ENCODE measurements at regions not wholly inside any gene's neighbourhood (a gene's known extent, or its start where the extent isn't known, plus 50 kb on each side); places are given as distances from the start of the nearest gene placed in this dataset.
A peak's percentile ranks its signal among the peaks of the same experiment; 100 is the strongest.
"Not testable (repeated sequence)": the region's sequence is repeated elsewhere in the genome, so short reads cannot be mapped to it uniquely, and the experiment has no call there.

DNA sequence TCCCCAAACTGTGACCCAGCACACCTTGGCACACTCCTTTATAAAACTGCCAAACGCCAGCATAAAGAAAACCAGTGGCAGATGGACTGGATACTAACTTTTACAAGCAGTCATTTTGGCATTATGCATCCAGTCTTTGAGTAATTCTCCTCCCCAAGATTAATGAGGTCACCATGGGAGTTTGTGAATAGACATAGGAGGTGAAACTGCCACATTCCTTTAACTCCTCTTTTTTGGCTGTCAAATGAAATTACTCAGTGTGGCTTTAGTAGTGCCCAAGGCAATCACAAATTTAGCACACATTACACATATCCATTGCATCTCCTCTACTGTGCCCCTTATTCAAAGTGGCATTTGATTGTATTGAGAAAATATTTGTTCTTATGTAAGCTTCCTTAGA, 315.3 kb upstream of the FGF13 start:
- DNase-seq (ENCODE audit: low spot score): peak; percentile 5

- no peak for DNase-seq (ENCODE audit: low spot score)
These were observed 314.9 kb upstream of the FGF13 start for GRCh38 chrX:139026406-139026805.

GRCh38 chrX:139025816-139026215, 314.3 kb upstream of the FGF13 start:
- DNase-seq (ENCODE audit: low spot score): no peak

DNA sequence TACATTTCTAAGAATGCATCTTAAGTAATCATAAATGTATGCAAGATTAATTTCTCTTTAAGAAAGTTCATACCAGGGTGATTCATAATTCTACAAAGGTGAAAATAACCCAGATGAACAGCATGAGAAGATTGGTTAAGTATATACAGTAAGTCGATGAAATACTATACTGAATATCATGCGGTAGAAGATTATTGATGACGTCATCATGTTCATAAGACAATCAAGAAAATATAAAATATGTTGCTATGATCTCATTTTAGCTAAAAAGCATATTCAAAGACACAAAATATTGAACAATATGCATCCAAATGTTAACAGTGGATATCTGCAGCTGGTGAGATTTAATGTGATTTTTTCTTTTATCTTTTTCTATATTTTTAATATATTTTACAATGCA, 312.0 kb upstream of the FGF13 start:
- no peak for DNase-seq (ENCODE audit: low spot score)

- no peak for DNase-seq (ENCODE audit: low spot score)
These were observed 309.3 kb upstream of the FGF13 start for GRCh38 chrX:139020801-139021200.

GRCh38 chrX:139018436-139018835, 306.9 kb upstream of the FGF13 start:
- DNase-seq (ENCODE audit: low spot score): no peak

DNA sequence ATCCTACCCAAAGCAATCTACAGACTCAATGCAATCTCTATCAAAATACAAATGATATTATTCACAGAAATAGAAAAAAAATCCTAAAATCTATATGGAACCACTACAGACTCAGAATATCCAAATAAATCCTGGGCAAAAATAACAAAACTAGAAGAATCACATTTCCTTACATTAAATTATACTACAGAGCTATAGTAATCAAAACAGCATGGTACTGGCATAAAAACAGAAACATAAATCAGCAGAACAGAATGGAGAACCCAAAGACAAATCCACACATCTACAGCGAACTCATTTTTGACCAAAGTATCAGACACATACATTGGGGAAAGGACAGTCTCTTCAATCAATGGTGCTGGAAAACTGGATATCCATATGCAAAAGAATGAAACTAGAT, 304.1 kb upstream of the FGF13 start:
- DNase-seq (ENCODE audit: low spot score): no peak

GRCh38 chrX:139008185-139008584, 296.7 kb upstream of the FGF13 start:
- DNase-seq (ENCODE audit: low spot score): no peak

DNA sequence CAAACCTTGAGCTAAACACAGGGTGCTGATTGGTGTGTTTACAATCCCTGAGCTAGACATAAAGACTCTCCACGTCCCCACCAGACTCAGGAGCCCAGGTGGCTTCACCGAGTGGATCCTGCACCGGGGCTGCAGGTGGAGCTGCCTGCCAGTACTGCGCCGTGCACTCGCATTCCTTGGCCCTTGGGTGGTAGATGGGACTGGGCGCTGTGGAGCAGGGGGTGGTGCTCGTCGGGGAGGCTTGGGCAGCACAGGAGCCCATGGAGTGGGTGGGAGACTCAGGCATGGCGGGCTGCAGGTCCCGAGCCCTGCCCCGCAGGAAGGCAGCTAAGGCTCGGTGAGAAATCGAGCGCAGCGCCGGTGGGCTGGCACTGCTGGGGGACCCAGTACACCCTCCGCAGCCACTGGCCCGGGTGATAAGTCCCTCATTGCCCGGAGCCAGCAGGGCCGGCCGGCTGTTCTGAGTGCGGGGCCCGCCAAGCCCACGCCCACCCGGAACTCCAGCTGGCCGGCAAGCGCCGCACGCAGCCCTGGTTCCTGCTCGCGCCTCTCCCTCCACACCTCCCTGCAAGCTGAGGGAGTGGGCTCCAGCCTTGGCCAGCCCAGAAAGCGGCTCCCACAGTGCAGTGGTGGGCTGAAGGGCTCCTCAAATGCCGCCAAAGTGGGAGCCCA, 292.5 kb upstream of the FGF13 start:
- DNase-seq (ENCODE audit: low spot score): not testable (repeated sequence)

- no peak for DNase-seq (ENCODE audit: low spot score)
These were observed 290.8 kb upstream of the FGF13 start for GRCh38 chrX:139002319-139002718.

GRCh38 chrX:138996268-138996667, 284.8 kb upstream of the FGF13 start:
- DNase-seq (ENCODE audit: low spot score): no peak

DNA sequence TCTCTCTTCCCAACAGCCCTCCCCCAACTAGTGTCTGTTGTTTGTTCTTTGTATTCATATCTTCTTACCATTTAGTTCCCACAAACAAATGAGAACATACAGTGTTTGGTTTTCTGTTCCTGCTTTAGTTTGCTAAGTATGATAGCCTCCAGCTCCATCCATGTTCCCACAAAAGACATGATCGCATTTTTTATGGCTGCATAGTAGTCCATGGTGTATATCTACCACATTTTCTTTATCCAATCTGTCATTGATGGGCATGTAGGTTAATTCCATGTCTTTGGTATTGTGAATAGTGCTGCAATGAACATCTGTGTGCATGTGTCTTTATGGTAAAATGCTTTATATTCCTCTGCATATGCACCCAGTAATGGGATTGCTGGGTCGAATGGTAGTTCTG, 283.9 kb upstream of the FGF13 start:
- no peak for DNase-seq (ENCODE audit: low spot score)

DNA sequence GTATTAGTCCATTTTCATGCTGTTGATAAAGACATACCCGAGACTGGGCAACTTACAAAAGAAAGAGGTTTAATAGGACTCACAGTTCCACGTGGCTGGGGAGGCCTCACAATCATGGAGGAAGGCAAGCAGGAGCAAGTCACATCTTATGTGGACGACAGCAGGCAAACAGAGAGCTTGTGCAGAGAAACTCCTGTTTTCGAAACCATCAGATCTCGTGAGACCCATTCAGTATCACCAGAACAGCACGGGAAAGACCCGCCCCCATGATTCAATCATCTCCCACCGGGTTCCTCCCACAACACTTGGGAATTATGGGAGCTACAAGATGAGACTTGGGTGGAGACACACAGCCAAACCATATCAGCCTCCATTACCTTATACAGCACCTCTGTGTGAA, 278.9 kb upstream of the FGF13 start:
- DNase-seq (ENCODE audit: low spot score): not testable (repeated sequence)

GRCh38 chrX:138986866-138987265, 275.3 kb upstream of the FGF13 start:
- DNase-seq (ENCODE audit: low spot score): peak; percentile 6

- DNase-seq (ENCODE audit: low spot score): peak; percentile 56
These were observed 274.7 kb upstream of the FGF13 start for GRCh38 chrX:138986235-138986634.

DNA sequence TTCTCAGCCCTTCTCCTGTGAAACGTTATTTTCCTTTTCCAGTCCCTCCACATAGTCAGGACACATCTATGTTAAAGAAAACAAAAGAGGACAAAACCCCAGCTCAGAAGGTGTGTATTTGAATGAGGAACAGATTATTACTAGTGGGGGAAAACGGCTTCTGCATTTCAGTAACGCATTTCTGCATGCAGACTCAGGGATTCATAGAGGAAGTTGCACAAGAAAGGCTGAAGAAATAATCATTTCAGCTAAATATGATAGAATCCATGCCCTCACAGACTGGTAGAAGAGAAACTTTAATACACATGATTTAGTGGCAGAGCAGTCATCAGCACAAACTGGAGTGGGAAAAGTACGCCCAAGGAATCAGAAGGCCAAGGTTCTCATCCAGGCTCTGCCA, 270.8 kb upstream of the FGF13 start:
- no peak for DNase-seq (ENCODE audit: low spot score)

DNA sequence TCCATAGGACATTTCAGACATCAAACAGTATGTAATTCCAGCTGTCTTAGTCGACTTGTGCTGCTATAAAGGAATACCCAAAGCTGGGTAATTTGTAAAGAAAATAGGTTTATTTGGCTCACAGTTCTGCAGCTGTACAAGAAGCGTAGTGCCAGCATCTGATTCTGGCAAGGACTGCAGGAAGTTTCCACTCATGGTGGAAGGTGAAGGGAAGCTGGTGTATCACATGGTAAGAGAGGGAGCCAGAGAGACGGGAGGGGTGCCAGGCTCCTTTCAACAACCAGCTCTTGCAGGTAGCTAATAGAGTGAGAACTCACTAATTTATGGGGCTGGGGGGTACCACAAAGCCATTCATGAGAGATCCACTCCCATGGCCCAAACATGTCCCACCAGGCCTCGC, 253.0 kb upstream of the FGF13 start:
- DNase-seq (ENCODE audit: low spot score): no peak

- not testable (repeated sequence) for DNase-seq (ENCODE audit: low spot score)
These were observed 250.9 kb upstream of the FGF13 start for GRCh38 chrX:138962419-138962818.

DNA sequence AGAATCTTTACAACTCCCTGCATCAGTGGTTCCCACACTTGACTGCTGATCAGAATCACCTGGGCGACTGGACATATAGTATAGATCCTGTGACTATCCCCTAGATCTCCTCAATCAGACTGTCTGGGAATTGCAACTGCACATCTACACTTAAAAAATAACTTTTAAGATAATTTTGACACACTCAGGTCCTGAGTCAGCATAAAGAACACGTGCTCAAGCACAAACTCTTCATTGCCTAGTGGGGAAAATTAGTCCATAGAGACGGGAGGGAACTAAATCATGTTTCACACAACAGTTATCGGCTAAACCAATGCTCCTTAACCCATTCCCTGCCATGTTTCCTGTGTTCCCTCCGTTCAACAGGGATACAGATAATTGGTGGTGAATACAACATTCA, 243.5 kb upstream of the FGF13 start:
- DNase-seq (ENCODE audit: low spot score): no peak

DNA sequence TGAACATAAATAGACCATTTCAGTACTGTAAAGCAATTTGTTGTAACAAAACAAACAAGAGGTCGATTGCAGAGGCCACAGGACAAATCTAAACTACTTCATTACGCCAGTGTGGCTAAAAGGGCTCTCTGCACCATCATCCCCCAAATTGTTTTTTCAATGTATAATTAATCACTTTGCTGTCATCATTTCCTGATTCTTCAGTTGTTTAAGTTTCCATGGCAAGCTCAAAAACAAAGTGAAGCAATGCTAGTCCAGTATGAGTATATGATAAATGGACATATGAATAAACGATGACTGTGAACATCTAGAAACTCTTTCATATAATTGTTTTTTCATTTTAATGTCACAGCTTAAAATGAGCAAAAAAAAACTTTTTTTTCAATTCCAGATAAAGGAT, 235.4 kb upstream of the FGF13 start:
- no peak for DNase-seq (ENCODE audit: low spot score)

GRCh38 chrX:138945219-138945618, 233.7 kb upstream of the FGF13 start:
- DNase-seq (ENCODE audit: low spot score): peak; percentile 15

DNA sequence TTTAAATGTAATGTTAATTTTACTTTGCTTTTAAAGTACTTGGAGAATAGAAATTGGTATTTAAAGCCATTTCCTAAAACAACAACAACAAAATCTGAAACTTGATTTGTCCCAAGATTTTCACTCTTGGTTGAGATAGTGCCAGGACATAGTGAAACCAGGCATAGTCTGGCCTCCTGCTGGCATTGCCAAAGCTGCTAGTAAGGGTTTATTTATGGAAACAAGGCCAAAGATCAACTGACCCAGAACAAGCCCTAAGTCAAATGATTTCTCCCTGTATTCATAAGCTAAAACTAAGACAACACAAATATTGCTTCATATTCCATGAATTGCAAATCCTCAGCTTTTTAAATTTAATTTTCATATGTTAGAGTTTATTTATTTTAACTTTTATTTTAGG, 227.5 kb upstream of the FGF13 start:
- DNase-seq (ENCODE audit: low spot score): no peak

- no peak for DNase-seq (ENCODE audit: low spot score)
These were observed 226.5 kb upstream of the FGF13 start for GRCh38 chrX:138938003-138938402.

- no peak for DNase-seq (ENCODE audit: low spot score)
These were observed 219.7 kb upstream of the FGF13 start for GRCh38 chrX:138931212-138931611.

GRCh38 chrX:138930583-138930945, 219.0 kb upstream of the FGF13 start:
- no peak for DNase-seq (ENCODE audit: low spot score)

Measured in AG20443 (cell line).